Cerebellar cortex (tissue), 1 donor: ENCODE measurements at regions not wholly inside any gene's neighbourhood (a gene's known extent, or its start where the extent isn't known, plus 50 kb on each side); places are given as distances from the start of the nearest gene placed in this dataset.

ENCODE experiments used
- DNase-seq: peaks from one replicate; pipeline ENCODE4 v3.0.0-alpha.2; 2015; ENCODE audit warnings: low spot score

DNA sequence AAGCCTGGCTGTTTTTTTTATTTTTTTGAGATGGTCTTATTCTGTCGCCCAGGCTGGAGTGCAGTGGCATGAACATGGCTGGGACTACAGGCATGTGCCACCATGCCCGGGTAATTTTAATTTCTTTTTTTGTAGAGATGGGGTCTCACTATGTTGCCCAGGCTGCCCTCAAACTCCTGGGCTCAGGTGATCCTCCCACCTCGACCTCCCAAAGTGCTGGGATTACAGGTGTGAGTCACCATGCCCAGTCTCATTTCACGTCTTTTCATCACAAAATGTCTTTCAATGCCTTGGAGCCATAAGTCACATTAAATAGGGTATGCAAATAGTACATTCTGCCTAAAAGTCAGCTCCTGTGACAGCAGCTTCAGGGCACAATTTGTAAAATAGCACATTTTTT lies 52.8 kb downstream of the SOX2 start:
- DNase-seq, result no peak

DNA sequence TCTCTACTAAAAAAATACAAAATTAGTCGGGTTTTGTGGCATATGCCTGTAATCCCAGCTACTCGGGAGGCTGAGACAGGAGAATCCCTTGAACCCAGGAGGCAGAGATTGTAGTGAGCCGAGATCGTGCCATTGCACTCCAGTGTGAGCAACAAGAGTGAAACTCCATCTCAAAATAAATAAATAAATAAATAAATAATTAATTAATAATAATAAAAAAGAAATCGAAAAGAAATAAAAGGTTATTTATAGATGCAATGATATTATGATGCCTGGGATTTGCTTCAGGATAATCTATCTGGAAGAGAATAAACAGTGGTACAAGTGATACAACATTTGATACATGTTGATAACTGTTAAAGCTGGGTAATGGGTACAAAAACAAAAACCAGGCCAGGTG lies 58.6 kb downstream of the SOX2 start:
- DNase-seq, result no peak

DNA sequence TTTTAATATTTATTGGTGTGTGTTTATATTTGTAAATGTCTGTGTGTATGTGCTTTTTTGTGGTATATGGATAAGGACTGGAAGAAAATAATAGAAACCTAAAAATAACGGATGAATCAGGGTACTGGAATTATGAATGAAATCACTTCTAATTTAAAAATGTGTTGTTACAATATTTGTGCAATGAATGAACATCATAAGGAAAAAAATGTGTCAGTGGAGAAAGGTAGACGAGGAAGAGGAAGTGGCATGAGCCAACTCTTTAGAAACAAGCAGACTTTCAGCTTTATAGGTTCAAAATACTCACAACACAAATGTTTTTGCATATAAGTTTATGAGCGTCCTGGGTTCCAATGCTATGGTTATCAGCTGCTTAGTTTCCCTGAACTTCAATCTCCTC lies 59.4 kb downstream of the SOX2 start:
- DNase-seq, result no peak

DNA sequence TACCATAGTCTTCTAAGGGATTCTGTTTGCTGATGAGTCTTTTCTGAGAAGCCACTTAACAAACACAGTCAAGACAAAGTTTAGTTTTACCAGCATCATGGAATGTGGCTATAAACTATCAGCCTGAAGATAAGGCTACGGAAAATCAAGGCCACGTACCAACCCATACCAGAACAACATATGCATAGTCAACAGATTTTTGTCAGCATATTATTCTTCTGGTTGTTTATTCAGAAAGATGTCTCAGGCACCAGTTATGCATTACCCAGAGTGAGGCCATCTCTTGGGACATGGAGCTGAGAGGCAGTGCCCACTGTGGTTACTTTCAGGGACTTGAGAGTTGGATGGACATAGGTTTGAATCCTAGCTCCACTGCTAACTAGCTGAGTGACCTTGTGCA lies 60.4 kb downstream of the SOX2 start:
- no peak for DNase-seq

DNA sequence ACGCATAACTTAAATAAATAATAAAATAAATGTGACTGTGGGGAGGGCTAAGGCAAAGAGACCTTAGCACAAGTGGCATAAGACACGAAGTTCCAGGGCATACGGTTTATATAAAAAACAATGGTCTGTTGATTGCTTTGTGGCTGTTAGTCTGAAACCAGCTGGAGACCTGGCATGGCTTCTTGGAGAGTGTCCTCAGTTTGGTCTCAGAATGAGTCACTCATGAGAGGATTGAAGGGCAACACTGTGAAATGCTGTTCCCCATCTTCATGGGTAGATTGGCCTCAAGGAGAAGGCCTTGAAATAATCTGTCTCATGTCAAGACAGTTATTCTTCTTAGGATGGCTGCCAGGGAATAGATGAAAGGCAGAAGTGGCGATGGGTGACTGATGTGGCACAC lies 62.2 kb downstream of the SOX2 start:
- DNase-seq, result no peak

DNA sequence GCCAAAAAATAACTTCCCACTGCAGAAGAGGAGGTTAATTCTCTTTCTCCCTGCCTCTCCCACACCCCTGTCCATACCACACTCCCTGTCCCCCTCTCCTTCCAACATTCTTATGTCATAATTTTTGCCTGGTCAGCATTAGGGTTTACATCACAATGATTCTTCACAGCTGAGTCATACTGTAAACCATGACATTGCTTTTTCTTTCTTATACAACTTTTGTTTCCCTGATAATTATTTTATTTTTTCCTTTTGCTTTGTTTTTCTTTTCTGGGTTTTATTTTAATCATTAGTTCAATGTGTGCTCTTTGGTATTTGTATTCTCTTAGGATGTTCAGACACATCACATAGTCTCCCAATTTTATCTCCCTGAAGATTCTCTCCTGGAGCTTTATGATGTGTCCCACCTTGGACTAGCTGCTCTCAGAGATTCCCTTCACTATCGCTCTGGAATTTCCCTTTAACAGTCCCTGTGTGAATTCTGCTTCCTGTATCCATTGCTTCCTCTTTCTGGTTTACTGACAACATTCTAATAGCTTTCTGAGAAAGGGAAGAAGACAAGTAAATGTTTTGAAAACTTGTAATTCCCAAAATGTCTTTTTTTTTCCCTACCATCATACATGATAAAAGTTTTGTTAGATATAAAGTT lies 70.7 kb downstream of the SOX2 start:
- no peak for DNase-seq

DNA sequence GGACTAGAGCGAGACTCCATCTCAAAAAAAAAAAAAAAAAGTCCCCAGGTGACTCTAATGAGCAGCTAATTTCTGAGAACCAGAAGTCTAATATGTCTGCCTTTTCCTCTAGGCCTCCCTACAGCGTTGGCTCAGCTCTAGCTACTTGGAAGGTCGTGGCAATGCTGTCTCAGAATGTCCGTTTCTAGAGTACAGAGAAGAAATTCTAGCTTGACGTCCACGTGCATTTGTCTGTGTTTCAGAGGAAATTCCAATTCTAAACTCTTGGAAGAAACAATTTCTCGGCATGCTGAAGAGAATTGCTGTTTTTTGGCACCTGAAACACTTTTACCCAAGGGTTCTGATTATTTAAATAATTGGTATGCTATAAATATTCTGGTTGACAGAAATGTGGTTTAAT lies 78.8 kb downstream of the SOX2 start:
- DNase-seq, result no peak

DNA sequence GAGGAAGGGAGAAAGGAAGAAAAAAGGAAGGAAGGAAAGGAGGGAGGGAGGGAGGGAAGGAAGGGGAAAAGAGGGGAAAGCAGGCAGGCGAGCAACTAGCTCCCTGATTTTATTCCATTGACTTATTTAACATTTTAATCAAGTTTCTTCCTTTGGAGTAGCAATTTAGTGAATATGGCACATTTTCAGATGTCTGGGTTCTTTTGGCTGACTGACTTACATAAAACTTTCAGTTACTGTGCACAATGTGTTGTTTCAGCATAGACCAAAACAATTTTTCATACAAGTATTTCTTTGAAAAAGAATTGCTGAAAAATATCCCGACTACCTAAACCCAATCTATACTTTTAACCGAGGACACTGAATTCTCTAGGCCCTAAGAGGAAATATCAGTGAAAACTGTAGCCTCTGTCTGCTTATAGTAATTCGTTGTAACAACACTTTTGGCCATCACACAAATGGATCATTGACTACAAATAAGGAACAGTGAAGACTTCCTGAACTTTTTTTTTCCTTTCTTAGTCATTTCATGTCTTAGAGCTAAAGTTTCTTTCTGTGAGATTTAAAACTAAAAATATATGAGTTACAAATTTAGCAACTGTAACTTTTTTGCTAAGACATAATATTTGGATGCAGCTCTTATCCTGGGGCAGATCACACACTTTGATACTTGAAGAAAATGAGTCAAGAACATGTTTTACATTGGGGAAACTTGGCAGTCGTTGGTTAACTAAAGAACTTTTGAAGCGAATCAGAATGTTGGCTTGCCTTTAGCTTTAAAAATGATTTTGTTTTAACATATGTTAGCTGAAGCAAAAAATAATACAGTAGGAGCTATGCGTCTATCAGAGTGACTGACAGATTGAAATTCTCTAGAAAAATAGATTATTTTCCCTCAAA lies 79.6 kb downstream of the SOX2 start:
- no peak for DNase-seq

DNA sequence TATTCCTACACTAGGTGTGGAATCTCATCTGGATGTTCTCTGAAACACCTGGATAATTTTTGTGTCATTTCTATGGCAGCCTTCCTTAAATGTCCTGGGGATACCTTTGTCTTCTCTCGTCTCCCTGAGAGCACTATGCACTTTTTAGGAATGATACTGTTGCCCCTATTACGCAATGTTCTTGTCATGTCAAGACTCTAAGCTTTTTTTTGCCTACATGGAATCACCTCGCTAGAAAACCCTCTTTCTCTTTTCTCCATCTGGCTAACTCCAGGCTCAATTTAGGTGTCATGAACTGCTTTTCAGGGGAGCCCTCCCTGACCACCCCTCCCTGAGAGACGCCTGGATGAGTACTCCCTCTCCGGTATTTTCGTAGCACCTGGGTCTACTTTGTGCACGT lies 81.3 kb downstream of the SOX2 start:
- DNase-seq, result no peak

DNA sequence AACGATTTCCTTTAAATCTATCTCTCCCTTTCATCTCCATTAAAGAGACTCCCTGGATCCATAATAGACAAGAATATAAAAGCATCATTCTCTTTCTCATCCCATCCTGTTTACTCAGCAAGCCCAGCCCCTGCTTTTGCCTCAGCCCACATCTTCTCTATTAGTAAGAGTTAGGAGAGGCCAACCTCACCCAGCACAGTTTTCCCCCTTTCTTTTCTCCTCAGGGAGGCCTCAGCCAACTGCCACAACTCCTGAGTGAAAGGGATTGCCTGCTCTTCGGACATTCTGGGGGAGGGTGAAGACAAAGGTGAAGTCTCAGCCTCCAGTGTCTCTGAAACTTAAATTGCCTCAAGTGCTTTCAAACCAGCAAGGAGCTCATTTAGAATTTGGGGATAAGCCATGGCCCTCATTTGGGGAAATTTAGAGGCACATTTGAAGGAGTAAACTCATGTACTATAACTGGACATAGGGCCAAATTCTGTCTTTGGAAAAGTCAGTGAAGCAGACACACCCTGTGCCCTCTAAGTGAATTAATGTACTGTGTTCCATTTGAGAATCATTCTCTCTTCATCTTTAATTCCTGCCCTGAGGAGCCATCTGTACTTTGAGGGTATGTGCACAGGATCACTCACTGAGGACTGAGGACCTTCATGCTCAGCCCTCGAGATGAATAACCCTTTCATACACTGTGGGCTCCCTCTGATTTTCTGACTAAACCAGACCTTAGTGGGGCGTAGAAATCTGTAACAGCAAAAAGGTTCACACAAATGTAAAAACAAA lies 82.5 kb downstream of the SOX2 start:
- no peak for DNase-seq

DNA sequence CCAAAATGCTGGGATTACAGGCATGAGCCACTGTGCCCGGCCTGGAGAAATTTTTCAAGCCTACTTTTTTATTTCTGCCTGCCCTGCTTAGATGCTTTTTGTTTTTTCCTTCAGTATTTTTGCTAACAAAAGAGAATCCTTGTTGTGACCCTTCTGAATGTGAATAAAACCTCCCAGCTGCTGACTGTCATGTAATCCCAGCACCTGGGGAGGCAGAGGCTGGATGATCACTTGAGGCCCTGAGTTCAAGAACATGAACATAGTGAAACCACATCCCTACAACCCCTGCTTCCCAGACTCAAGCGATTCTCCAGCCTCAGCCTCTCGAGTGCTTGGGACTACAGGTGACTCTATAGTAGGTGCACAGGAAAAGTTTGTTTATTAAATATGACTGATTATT lies 84.9 kb downstream of the SOX2 start:
- DNase-seq, result no peak

DNA sequence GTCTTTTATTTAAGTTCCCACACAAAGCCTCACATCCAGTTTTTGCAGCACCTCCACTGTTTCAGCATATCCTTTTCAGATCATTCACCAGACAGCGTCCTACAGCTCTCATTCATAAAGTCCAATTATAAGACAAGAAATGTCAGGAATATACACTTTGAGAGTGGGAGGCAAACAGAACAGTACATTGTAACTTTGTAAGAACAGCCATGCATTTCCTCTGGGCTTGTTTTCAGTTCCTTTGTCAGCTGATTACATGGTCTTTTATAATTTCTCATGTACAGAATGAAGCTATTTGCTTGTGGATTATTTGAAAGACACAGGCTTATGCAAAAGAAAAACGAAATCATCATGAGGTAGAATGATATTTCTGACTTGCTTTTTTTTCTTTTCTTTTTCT lies 85.7 kb downstream of the SOX2 start:
- no peak for DNase-seq

DNA sequence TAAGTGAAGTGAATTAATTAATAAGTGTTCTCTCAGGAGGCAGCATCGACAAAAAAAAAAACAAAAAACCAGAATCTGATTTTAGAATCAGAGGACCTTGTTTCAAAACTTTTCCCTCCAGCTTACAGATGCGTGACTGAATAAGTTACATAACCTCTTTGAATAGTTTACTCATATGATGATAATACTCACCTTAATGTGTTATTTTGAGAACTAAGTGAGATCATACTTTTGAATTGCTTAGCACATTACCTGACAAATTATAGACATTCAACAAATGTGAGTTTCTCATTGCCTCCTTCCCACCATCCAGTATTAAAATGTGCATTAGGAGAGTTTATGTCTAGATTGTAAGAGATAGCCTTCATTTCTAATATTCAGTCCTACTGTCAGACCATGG lies 94.0 kb downstream of the SOX2 start:
- no peak for DNase-seq

DNA sequence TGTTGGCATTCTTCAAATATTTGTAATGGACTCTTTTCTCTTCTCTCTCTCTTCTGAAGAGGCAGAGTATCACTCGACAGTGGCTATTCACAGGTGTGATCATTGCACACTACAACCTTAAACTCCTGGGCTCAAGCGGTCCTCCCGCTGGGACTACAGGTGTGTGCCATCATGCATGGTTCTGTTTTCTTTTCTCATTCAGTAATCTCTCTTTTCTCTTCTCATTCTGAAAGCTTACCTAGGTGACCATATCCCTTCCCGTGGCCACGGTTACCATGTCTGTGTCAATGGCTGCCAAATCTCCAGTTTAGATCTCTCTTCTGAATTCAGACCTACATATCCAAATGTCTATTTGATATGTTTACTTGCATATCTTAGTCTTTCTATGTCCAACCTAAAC lies 96.3 kb downstream of the SOX2 start:
- DNase-seq, result no peak

DNA sequence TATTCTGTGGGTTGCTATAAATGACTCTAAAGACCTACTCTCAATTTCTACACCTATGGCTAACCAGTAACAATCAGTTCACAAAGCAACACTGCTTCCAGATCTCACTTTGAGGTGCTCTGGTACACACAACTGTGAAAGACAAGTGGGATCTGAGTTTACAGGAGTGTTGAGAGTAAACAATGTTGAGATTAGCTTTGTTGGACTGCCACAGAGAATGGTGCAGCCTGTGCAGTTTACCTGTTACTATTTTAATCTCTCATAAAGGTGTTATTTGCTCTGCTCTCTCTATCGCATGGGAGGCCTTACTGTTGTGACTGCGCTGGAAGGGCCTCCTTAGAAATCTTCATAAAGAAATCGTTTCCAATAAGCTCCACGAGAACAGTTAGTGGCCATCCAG lies 112.0 kb downstream of the SOX2 start:
- DNase-seq, result no peak

DNA sequence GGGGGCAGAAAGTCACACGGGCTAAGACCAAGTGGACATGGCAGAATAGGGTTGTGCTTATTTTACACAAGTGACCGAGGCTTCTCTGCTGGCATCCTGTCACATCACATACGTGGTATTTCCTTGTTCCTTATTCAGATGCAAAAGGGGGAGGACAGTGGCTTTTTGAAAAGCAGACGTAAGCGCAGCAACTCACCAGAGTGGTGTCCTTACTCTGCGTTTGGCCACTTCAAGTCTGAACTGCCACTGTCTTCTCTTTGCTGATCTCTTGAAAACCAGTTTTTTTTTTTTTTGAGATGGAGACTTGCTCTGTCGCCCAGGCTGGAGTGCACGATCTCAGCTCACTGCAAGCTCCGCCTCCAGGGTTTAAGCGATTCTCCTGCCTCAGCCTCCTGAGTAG lies 113.2 kb downstream of the SOX2 start:
- no peak for DNase-seq

DNA sequence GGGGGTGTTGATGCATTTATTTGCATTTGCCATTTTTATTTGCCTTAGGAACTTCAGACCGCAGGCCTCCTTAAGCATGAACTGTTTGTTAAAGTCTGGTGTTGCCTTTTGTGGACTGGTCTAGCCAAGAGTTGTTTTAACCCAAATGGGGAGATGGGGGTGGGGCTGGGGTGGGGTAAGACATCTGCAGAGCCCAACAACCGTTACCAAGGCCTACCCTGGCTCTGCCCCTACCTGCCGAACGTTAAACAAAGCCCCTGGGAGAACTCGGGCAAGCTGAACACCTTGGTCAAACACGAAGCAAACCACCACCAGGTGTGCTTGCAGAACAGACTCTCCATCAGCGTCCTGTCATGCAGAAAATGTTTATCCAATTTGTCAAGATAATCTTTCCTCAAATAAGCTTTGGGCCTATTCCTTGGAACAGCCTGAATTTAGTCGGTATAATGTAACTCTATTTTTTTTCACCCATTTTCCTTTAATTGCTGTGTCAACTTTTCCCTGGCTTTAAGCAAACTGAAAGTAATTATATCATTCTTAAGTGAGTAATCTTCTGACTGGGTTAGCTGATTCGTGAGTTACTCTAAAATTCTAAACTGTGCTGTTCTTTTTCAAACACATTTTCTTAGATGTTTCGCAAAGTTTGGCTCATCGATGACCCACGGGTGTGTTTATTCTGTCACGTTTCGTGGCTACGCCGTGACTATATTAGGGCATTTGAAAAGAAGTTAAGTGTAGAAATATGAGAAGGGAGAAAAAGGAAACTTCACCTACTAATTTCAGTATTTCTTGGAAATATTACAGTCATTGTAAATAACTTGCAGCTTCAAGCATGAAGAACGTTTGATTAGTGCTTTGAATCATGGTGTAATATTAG lies 127.6 kb downstream of the SOX2 start:
- DNase-seq, result no peak

DNA sequence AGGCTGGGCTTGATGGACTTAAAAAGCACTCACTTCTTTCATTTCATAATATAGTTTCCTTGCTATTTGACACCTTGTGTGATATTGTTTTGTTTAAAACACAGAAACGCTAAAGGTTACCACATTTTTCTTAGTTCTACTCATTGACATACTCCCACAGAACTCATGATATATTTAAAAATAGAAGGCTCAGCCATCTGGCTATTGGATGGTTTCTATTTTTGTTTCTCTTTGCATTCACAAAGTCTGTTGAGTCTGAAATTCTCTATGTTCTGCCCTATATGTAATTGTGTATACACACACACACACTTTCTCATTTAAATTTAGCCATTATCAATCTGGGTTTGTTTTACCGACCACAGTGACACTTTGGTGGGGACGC lies 128.2 kb downstream of the SOX2 start:
- DNase-seq, result no peak

DNA sequence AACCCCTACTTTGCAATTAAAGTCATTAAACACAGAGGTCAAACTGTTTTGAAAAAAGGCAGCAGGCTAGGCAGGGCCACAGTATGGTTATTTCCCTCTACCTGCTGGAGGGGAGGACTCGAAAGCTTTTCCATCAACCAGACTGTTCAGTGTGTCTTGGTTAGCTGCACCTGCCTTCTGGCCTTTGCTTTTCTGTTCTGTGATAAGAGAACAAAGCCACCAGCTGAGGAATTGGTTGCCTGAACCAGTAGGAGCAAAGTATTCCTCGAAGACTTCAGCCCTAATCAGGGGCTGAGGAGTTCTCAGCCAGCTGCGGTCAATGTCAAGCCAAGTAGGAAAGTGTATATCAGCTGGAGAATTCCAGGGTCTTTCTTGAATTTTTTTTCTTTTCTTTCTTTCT lies 132.5 kb downstream of the SOX2 start:
- DNase-seq, result no peak

DNA sequence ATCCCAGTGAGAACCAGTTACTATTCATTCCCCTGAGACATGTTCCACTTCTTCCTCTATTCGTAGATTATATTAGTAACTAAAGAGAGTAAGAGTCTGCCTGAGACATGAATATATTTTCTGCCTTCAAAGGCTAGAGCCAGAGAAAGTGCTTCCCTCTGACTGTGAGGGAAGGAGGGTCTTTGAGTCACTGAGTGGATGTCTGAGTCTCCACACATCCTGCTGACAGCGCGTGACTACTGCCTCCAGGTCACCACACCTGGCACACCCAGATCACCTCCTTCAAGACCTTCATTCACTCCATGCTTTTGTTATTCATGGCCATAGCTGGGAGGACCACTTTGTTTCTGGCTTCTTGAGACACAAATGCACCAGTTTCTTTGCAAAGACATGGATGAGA lies 135.6 kb downstream of the SOX2 start:
- DNase-seq, result no peak

DNA sequence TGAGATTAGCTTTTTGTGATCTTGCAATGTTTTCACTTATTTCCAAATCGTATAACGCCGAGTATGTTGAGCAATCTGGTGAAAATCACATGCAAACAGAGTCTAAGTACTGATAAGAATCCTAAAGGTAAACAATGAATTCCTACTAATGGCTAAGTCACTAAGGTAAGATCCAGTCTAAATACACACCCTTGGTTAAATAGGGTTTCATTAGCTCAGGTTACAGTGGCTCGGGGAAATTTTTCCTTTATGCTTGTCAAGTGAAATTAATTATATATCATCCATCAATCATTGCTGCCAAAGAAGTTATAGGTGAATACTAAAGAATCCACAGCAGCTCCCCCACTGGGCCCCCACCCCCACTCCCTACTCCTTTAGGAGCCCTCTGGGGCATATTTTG lies 139.3 kb downstream of the SOX2 start:
- DNase-seq, result no peak

DNA sequence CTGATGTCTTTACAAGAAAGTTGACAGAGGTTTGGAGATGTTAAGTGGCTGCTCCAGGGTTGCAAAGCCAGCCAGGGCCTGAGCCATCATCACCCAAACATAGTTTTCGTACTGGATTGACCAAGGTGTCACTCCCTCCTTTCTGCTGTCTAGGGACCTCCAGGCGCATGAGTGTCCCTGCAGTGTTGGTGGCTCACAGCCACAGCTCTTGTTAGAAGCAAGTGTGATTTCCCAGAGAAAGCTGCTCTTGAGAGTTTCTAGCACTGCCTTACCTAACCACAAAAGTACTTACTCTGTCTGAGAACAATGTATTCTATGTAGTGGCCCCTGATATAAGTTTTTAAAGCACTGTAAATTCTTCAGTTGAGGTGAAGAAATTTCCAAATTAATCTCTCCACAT lies 144.1 kb downstream of the SOX2 start:
- DNase-seq, result no peak
